GM18907 (cell line): ENCODE measurements at regions not wholly inside any gene's neighbourhood (a gene's known extent, or its start where the extent isn't known, plus 50 kb on each side); places are given as distances from the start of the nearest gene placed in this dataset.
"Not testable (repeated sequence)": the region's sequence is repeated elsewhere in the genome, so short reads cannot be mapped to it uniquely, and the experiment has no call there.

ENCODE experiments used
- ATAC-seq: cut with Tn5 transposase; IDR thresholded peaks from one replicate; pipeline ENCODE4 v1.9.1; 2021; ENCODE audit warnings: mild to moderate bottlenecking, moderate library complexity; ENCODE audit not compliant: unreplicated experiment

- no peak for ATAC-seq
Measured at GRCh38 chr2:146776596-146776995, 1068.2 kb upstream of the ACVR2A start.

DNA sequence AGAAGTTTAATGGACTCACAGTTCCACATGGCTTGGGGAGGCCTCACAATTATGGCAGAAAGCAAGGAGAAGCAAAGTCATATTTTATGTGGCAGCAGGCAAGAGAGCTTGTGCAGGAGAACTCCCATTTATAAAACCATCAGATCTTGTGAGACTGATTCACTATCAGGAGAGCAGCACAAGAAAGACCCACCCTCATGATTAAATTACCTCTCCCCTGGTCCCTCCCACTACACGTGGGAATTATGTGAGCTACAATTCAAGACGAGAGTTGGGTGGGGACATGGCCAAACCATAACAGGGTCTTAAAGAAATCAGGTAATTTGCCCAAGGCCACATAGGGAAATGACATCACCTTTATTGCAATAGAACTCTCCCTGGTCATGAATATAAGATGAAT lies 1073.3 kb upstream of the ACVR2A start:
- no peak for ATAC-seq

DNA sequence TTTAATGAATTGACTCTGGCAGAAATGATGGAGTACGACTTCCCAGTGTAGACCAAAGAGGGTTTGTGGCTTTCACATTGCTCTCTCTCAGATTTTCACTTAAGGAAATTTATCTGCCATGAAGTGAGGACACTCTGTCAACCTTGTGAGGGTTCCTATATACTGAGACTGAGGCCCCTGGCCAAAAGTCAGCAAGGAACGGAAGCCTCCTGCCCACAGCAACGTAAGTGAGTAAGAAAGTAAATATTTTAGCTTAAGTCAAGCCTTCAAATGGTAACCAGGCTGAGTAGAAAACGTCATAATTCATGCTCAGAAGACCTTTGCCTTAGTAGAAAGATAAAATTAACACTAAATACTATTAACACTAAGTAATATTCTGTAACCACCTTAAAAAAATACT lies 1080.5 kb upstream of the ACVR2A start:
- ATAC-seq, result no peak

DNA sequence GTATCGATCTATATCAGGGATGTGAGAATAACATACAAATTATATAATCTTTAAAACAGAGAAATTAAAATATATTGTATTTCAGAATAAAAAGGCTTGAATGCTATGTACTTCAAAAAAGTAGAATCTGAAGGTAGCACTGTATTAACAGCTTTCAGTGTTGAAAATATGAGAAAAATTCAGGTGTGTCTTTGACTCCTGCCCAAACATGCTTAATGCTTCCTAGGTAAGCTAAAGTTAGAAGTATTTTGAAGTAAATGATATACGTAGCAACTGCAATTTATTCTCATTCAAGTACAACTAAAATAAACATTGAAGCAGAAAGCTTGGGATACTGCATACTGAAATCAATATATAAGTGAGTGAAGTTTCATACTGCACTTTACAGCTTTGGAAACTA lies 1082.0 kb upstream of the ACVR2A start:
- ATAC-seq, result no peak

GRCh38 chr2:146754606-146755005 lies 1090.2 kb upstream of the ACVR2A start:
- ATAC-seq, result no peak

GRCh38 chr2:146748046-146748445 lies 1096.8 kb upstream of the ACVR2A start:
- ATAC-seq, result no peak

- ATAC-seq, result no peak
Measured at GRCh38 chr2:146741260-146741659, 1103.6 kb upstream of the ACVR2A start.

DNA sequence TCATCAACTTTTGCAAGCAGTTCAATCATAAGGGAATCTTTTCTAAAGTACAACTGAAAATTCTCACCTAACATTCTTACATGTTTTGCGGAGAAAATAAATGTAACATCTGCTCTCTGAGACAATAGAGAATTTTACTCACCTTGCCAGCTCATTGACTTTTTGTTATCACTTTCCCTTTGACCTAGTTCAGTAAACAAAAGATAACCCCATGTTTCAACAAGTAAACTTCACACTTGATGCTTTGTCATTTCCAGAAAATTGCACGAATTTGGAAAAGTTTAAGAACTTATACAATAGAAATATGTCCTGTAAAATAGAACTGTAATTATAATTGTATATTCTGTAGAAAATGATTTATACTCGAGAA lies 1110.0 kb upstream of the ACVR2A start:
- no peak for ATAC-seq

DNA sequence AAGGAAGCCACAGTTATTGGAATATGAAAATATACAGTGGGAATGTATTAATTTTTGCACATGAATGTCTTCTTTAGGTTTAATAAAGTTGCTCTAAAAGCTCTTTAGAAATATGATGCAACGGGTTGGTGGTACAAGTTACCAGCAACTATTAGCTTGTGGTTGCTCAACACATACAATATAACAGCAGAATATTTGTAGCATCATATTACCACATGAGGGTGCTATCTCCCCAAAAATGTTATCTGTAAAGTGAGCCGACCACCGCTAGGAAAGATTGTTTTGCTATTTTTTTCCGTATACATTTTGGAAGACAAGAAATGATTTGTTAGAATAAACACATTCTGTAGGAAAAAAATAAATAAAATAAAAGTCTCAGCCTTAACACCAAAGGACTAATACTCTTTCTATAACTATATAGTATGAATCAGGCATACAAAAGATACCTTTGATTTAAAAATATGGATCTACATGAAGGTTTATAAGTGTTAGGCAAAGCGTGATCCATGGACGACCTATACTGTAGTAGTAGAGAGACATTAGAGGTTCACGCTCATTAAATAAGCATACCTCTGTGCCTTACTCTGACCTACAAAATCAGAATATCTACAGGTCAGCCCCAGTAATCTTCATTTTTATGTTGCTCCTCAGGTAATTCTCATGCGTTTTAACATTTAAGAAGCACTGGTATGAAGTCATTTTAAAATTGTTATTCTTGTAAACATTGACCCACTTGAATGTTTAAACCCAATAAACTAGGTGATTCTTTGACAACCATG lies 1110.6 kb upstream of the ACVR2A start:
- peak; percentile 67 for ATAC-seq

- ATAC-seq, result no peak
Measured at GRCh38 chr2:146730882-146731281, 1113.9 kb upstream of the ACVR2A start.

- no peak for ATAC-seq
Measured at GRCh38 chr2:146721486-146721885, 1123.3 kb upstream of the ACVR2A start.

- no peak for ATAC-seq
Measured at GRCh38 chr2:146720170-146720569, 1124.7 kb upstream of the ACVR2A start.

DNA sequence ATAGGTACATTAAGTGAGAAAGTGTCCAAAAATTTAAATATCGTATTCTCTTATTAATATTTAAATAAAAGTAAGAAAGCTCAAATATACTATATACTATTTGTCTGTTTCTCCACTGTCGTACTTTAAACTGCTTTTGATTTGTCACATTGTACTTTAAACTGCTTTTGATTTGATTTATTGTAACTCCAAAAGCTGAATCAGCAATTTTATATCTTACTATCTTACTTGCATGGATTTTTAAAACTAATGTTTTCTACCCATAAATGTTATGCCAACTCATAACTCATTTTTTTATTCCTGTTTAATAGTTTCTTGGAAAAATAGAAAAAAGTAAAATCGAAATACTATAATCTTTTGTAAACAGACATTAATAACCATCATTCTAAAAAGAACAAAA lies 1128.2 kb upstream of the ACVR2A start:
- ATAC-seq, result no peak

DNA sequence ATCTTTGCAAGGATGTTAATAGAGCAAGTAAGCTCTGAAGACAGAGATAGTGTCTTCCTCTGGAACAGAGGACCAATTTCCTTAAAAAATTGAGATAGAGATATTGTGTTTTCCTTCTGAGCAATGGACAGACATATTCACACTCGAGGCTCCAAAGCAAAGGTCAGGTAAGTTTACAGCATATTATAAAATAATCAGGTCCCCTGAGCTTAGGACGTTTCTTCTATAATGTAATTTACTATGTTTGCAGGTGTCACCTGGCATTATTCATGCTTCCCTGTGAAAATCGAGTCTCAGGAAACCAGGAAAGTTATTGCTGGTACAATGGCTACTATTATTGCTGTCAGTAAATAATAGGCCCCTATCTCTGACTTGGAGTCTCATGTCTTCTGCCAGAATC lies 1135.8 kb upstream of the ACVR2A start:
- no peak for ATAC-seq

DNA sequence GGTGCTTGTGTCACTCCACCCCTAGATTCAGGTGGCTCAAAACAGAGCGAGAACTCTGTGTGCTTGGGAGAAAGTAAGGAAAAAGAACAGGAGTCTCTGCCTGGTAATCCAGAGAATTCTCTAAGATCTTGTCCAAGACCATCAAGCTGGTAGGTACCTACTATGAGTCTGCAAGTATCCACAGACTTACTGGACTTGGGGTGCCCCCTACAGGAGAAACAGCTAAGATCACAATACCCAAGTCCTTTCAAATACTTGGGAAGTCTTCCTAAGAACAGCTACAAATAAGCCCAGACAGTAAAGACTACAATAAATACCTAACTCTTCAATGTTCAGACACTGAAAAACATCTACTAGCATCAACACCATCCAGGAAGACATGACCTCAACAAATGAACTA lies 1143.6 kb upstream of the ACVR2A start:
- ATAC-seq, result no peak

DNA sequence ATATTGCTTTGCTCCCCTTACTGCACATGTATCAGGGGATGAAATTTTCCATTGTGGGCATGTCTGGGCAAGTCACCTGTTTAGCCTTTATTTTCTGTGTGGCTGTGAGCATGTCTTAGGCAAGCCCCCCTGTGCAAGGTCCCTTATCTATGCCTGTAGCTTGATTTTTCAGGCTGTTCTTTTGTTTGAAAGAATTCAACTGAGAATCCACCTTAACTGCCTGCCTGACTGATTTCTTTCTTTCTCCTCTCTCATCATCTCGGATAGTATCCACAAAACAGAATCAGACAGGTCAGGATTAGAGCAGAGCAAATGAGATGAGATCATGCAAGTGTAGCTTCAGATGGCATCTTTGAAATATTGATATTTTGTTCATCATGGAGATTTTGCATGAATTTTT lies 1147.5 kb upstream of the ACVR2A start:
- no peak for ATAC-seq

- not testable (repeated sequence) for ATAC-seq
Measured at GRCh38 chr2:146696787-146697186, 1148.0 kb upstream of the ACVR2A start.

DNA sequence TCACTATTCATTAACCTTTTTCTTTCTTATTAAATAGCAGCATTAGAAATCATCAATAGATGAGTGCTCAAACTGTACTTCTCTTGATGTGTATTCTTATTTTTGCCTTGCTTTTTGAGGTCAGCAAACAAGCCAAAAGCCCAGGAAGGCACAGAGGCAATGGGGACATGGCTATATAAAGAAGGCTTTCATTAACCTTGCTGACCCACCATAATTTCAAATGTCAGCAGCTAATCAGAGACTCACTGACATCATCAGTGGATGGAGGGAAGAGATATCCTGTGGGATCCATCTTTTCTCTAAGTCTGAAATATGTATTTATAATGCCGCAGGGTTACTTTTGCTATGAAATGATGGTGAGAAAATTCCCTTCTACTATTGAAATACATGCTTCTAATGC lies 1162.8 kb upstream of the ACVR2A start:
- no peak for ATAC-seq

DNA sequence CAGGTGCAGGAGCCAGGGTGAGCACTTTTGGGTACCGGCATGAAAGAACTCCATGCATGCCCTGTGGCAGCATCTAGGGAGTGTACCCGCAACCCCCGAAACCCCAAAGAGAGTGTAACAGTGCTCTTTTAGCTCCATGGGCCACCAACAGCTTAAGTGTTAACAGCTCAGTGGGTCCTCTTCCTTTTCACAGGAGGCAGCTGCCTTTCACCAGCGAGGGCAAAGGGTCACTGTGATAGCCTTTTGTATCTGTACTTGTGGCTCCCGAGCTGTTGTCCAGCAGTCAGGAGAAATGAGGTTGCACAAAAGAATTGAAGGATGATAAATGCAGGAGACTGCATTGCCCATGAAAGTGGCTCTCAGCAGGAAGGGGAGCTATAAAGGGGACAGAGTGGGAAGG lies 1166.3 kb upstream of the ACVR2A start:
- ATAC-seq, result no peak

GRCh38 chr2:146677280-146677679 lies 1167.5 kb upstream of the ACVR2A start:
- ATAC-seq, result no peak

DNA sequence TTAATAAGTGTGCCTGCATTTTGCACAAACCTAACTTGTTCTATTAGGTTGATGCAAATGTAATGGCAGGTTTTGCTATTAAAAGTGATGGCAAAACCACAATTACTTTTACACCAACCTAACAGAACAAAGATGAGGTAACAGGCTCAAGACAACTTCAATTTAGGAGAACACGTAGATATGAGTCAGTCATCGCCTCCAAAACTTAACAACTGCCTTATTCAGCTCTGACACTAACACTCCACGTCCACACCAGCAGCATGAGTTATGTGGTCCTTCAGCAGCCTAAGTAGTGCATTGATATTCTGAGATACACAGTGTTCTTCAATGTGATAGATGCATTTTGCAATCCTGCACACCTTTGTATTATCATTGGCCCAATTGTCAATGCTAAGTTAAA lies 1175.1 kb upstream of the ACVR2A start:
- ATAC-seq, result no peak

- no peak for ATAC-seq
Measured at GRCh38 chr2:146666340-146666739, 1178.5 kb upstream of the ACVR2A start.

GRCh38 chr2:146665800-146666199 lies 1179.0 kb upstream of the ACVR2A start:
- no peak for ATAC-seq
